ENCODE measurements at regions not wholly inside any gene's neighbourhood (a gene's known extent, or its start where the extent isn't known, plus 50 kb on each side); places are given as distances from the start of the nearest gene placed in this dataset.

DNA sequence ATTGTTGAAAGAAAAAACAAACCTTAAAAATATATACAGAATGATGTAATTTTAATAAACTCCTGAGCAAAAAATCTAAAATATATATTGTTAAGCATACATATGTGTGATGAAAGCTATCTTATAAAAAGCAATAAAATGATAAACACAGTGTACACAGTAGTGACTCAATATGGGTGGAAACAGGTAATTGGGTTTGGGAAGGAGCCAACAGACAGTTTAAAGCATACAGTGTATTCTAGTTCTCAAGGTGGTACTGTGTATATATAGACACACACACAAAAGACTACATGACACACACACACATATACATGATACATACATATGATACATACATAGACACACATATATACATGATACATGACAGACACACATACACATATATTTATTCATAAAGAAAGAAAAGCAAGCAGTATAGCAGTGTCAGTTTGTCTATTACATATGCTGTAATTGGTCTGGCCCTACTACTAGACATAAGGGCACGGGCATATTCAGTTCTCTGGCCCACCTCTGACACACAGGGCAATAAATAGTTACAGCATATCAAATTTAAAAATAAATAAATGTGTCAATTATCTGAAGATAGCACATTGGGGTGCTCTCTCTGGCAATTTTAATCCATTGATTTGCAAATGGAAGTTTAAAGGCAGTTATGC lies 330.2 kb downstream of the S1PR1 start:
- TF ChIP-seq, protein P1, sequence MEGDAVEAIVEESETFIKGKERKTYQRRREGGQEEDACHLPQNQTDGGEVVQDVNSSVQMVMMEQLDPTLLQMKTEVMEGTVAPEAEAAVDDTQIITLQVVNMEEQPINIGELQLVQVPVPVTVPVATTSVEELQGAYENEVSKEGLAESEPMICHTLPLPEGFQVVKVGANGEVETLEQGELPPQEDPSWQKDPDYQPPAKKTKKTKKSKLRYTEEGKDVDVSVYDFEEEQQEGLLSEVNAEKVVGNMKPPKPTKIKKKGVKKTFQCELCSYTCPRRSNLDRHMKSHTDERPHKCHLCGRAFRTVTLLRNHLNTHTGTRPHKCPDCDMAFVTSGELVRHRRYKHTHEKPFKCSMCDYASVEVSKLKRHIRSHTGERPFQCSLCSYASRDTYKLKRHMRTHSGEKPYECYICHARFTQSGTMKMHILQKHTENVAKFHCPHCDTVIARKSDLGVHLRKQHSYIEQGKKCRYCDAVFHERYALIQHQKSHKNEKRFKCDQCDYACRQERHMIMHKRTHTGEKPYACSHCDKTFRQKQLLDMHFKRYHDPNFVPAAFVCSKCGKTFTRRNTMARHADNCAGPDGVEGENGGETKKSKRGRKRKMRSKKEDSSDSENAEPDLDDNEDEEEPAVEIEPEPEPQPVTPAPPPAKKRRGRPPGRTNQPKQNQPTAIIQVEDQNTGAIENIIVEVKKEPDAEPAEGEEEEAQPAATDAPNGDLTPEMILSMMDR (IDR thresholded peaks at IDR 0.05) = no peak
- TF ChIP-seq POLR2A (IDR thresholded peaks at IDR 0.05) = no peak

Data from suprapubic skin (tissue), 3 donors.